HG02970 (cell line): ENCODE measurements at regions not wholly inside any gene's neighbourhood (a gene's known extent, or its start where the extent isn't known, plus 50 kb on each side); places are given as distances from the start of the nearest gene placed in this dataset.
"Not testable (repeated sequence)": the region's sequence is repeated elsewhere in the genome, so short reads cannot be mapped to it uniquely, and the experiment has no call there.

Source experiments
- ATAC-seq: cut with Tn5 transposase; IDR thresholded peaks from one replicate; pipeline ENCODE4 v1.9.1; 2021; ENCODE audit warnings: mild to moderate bottlenecking, moderate library complexity, moderate number of reproducible peaks; ENCODE audit not compliant: unreplicated experiment, low FRiP score

- peak; percentile 74 for ATAC-seq
Measured at GRCh38 chr1:113185463-113186104, 112.6 kb downstream of the LRIG2 start.

GRCh38 chr1:113190078-113190477 is 117.1 kb downstream of the LRIG2 start:
- no peak for ATAC-seq

- no peak for ATAC-seq
Measured at GRCh38 chr1:113190930-113191329, 117.9 kb downstream of the LRIG2 start.

GRCh38 chr1:113191579-113192076 is 118.6 kb downstream of the LRIG2 start:
- ATAC-seq: no peak

- no peak for ATAC-seq
Measured at GRCh38 chr1:113192242-113192641, 119.2 kb downstream of the LRIG2 start.

- ATAC-seq: no peak
Measured at GRCh38 chr1:113192980-113193379, 120.0 kb downstream of the LRIG2 start.

GRCh38 chr1:113194846-113195830 is 122.1 kb downstream of the LRIG2 start:
- ATAC-seq: no peak

GRCh38 chr1:113197719-113198330 is 124.8 kb downstream of the LRIG2 start:
- no peak for ATAC-seq

- no peak for ATAC-seq
Measured at GRCh38 chr1:113198806-113199205, 125.8 kb downstream of the LRIG2 start.

- ATAC-seq: no peak
Measured at GRCh38 chr1:113199760-113200455, 126.9 kb downstream of the LRIG2 start.

- ATAC-seq: no peak
Measured at GRCh38 chr1:113201560-113201959, 128.6 kb downstream of the LRIG2 start.

GRCh38 chr1:113205980-113206766 is 133.2 kb downstream of the LRIG2 start:
- no peak for ATAC-seq

GRCh38 chr1:113207019-113207418 is 134.0 kb downstream of the LRIG2 start:
- ATAC-seq: no peak

GRCh38 chr1:113207457-113207856 is 134.5 kb downstream of the LRIG2 start:
- ATAC-seq: no peak

GRCh38 chr1:113208425-113208824 is 135.4 kb downstream of the LRIG2 start:
- not testable (repeated sequence) for ATAC-seq

- no peak for ATAC-seq
Measured at GRCh38 chr1:113210248-113210647, 137.2 kb downstream of the LRIG2 start.

GRCh38 chr1:113211467-113211866 is 138.5 kb downstream of the LRIG2 start:
- no peak for ATAC-seq

- no peak for ATAC-seq
Measured at GRCh38 chr1:113215015-113215414, 142.0 kb downstream of the LRIG2 start.

GRCh38 chr1:113216664-113217063 is 143.7 kb downstream of the LRIG2 start:
- ATAC-seq: no peak
